CD4-positive, alpha-beta T cell treated with Interleukin-6 for 4 hours (primary cell): ENCODE measurements at regions not wholly inside any gene's neighbourhood (a gene's known extent, or its start where the extent isn't known, plus 50 kb on each side); places are given as distances from the start of the nearest gene placed in this dataset.
"Not testable (repeated sequence)": the region's sequence is repeated elsewhere in the genome, so short reads cannot be mapped to it uniquely, and the experiment has no call there.

ENCODE experiments used
- DNase-seq: peaks from one replicate; pipeline ENCODE4 v3.0.0-alpha.2; 2020; ENCODE audit warnings: mixed read lengths

DNA sequence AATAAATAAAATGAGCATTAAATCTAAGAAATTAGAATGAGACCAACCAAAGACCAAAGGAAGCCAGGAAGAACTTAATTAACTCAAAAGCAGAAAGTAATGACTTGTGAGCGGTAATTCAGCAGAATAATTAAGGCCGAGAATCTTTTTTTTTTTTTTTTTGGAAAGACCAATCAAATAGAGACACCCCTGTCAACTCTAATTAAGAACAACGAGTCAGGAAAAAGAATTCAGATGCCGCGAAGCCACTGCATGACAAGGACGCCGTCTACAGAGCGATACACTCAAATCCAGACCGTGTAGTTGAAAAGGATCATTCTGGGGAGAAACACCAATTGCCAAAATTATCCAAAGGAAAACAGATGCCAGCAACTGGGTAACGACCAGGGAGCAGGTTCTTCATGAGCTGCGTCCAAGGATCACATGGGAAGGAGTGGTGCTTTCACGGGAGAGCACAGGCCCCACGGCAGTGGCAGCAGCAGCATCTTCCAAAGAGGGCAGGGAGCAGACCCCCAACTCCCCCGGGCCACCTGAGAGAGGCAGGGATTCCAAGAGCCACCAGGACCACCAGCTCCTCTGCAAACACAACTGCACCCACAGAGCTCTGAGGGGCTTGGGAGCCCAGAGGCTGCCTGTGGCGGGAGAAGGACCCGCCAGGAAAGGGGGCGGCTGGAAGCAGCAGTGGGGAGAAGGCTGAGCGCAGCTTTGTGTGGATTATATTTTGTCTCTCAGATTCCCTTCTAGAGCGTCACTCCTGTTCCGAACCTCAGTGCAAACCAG, 469.8 kb downstream of the BRD1 start:
- no peak for DNase-seq

DNA sequence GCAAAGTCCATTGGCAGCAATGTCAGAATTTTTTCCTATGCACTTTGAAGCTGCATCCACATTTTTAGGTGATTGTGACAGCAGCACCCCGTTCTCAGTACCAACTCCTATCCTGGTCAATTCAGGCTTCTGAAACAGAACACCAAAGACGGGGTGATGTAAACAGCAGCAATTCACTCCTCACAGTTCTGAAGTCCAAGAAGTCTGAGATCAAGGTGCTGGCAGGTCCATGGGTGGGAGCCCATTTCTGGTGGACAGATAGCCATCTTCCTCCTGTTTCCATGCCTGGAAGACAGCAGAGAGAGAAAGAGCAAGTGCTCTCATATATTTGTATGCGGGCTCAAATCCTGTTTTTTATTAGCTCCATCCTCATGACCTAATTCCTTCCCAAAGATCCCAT, 471.2 kb downstream of the BRD1 start:
- no peak for DNase-seq

DNA sequence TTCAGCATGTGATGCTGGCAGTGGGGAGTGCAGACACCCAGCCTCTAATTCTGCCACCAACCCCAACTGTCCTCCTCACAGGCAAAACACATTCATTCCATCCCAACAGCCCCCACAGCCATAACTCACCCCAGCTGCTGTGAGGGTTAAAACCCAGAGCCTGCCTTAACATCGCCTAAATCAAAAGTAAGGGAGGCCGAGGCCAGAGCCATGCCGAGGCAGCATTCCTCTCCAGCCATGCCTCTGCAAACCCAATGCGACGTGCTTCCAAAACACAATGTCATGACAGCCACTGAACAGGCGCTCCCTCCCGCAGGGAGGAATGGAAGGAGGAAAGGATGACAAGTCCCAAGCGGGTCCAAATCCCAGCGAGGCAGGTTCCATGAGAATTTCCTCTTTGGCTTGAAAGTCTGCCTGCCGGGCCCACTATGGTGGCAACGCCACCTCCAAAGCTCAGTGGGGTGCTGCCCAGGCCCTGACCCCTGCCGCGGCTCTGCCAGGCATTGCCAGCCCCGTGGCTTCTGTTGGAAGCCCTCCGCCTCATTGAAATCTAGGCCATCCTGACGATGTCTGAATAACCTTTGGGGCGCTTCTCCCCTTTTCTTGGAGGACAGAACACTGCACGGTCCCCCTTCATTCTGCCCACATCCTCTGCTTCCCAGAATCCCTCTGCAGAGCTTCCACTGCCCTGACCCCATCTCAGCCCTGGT, 472.3 kb downstream of the BRD1 start:
- DNase-seq = no peak

DNA sequence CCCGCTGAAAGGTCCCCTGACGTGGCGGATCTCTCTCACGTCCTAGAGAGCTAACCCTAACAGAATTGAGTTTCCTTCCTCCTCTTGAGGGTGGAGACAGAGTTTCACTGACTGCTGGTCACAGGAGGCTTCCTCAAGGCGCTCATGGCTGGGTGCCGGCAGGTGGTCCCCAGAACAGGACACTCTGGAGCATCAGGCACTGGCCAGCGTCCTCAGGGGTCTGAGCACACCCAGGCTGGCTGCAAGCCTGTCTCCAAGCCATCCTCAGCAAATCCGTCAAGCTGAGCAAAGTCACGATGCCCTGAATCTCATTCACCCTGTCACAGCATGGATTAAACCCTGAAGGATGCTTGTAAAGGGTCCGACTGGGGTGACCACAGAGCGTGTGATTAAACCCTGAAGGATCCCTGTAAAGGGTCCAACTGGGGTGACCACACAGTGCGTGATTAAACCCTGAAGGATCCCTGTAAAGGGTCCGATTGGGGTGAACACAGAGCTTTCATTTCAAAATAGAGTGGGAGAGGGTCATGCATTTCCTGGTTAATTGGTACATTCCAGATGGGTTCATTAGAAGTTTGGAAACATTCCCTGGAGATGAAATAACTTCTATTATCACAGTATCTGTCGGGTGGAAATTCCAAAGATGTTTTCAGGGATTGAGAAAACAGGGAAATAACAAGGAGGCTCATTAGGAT, 473.0 kb downstream of the BRD1 start:
- no peak for DNase-seq

DNA sequence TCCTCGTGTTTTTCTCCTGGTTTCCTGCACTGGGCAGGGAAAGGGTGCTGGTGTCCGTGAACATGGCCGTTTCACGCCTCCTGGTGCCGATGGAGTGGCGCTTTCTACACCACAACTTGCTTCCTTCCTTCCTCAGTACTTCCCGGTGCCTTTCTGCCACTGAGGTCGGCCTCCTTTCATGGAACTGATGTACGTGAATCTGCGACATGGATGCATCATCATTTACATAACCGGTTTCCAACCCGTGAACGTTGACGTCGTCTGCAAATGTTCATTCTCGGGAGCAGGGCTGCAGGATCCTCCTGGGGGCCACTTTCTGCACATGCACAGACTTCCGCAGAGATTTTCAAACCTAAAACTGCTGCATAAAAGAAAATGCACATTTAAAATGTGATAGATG, 474.4 kb downstream of the BRD1 start:
- no peak for DNase-seq

DNA sequence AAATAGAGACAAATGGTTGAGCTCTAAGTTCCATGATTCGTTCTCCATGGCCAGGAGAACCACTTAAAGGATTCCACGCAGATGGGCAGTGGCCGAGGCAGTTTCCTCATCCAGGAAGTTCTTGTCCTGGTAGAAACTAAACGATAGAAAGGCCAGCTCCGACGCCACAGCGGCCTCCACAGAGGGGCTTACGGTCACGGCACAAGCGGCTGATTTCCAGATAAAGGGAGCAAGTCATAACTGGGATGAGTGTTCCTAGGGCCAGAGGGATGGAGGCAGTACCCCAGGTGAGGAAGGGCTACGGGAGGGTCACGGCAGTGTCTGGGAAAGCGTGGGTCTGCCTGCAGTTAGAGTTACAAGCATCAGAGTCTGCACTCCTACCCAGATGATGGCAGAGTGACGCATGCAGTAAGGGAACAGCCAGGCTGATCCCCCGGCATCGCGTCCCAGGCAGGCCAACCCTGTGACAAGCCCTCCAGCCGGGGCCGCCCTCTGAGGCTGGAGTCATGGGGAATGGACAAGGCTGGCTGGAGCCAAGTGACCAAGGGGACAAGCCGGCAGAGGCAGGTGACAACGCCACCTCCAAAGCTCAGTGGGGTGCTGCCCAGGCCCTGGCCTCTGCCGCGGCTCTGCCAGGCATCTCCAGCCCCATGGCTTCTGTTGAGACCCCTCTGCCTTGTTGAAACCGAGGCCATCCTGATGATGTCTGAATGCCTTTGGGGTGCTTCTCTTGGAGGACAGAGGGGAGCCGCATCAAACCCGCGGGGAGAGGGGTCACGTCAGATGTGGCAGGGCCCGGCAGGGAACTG, 475.1 kb downstream of the BRD1 start:
- no peak for DNase-seq

DNA sequence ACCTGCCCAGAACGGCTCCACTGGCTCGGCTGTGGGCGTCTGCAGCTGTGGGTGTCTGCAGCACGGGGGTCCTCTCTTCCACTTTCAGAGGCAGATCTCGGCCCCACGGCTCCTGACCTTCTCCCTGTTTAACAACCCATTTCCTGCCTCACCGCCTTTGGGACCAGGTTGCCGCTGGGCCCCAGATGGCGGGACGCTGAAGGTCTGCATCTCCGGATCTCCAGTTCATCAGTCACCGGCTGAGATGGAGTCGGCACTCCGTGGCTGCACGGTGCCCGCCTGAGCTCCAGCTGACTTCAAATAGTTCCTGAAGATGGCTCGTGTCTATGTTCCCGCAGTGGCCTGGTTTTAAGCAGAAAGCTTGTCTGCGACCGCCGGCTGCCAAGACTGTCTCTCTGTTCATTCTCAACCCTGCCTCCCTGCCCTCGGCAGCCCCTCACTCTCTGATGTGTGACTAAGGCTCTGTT, 475.9 kb downstream of the BRD1 start:
- DNase-seq = no peak

DNA sequence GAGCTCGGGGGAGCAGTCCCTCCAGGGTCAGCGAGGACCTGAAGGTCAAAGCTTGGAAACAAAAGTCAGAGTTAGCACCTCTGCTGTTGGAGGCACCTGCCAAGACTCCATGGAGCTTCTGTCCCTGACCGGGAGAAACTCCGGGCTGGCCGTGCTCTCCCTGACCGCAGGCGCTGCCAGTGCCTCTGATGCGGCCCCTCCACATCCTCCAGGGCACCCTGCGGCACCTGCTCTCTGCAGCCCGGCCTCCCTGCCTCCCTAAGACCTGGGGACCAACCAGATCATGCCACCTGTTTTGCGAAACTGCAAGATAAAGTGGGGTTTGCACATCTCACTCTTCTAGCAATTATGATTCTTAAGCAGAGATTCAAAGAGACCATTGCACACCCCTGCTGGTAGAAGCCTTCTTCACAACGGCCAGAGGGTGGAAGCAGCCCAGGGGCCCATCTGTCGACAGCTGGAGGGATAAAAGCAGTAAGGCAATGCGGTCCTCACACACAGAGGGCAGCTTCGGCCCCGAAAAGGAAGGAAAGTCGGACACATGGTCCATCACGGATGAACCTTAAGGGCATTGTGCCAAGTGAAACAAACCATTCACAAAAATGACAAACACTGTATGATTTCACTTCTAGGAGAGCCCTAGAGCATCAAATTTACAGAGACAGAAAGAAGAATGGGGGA, 477.1 kb downstream of the BRD1 start:
- no peak for DNase-seq

DNA sequence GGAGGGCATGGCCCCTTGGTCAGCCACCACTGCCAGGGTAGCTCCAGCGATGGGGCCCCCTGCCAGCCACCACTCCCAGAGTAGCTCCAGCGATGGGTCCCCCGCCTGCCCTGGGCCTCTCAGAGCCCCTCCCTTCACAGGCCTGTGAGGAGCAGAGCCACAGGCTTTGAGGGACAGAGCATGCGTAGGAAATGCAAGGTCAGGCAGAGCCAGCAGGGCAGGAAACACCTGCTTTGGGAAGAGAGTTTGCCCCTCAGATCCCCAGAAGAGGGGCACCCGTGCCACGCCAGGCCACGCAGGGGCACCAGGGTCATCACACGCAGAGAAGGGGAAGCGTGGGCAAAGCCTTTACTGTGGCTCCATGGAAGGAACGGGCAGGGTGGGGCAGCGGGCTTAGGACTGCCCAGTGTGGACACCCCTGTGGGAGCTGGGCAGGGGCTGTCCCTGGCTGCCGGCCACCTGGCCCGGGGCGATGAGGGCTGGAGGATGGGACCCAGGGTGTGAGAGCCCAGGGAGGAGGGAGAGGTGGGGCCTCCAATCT, 477.8 kb downstream of the BRD1 start:
- DNase-seq = no peak

DNA sequence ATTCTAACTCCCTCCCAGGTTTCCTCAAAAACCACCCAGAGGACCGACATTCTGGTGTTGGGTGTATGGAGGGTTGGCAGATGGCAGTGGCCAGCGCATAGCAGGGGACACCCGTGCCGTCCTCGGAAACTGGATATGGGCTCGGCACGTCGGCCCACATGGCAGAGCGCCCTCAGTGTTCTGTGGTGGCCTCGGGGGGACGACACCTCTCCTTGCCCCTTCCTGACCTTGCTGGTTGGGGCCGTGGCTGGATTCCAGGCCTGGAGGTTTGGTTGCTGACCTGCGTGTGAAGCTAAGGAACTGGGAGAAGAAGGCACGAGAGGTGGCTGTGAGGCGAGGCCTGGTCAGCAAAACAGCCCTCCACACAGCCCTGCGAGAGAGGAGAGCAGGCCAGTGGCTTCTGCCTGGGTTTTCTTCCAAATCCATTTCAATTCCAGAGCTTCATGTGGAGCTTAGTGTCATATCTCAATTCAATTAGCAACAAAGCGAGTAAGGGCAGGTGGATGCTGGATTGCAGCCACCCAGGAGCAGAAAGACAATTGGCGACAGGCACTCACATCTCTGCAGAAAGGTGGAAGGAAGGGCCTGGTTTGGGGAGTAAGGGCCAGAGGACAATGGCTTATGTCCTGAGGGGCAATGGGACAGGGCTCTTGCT, 478.4 kb downstream of the BRD1 start:
- no peak for DNase-seq

DNA sequence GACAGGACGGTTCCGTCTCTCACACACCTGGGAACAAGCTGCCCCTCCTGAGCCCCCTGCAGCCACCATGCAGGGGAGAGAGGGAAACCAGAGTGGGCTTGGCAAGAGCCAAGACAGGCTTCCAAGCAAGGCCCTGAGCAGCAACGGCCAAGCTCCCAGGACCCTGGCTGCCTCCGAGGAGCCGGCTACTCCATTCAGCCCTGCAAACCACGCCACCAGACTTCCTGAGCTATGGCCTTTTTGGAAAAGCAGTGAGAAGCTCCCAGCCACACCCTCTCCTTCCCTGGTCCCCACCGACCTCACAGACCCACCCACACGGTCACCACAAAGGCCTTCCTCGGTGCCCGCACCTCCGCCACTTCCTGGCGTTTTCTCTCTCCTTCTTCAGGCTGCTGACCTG, 479.0 kb downstream of the BRD1 start:
- DNase-seq = no peak

DNA sequence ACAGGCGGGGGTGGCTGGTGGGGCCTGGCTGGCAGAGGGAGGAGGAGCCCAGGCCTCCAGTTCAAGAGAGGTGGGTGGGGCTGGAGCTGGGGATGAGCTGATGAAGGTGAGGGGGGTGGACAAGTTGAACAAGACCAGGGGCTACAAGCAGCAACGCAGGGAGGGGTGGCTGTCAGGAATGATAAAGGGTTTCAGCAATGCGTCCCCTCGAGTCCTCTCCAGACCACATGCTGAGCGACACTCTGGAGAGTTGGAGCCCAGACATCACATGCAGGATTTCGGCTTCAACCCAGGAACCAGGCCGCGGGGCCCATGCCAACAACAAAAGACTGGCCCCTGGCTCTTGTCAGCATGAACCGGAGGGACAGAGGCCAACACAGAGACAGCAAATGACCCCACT, 480.3 kb downstream of the BRD1 start:
- no peak for DNase-seq

DNA sequence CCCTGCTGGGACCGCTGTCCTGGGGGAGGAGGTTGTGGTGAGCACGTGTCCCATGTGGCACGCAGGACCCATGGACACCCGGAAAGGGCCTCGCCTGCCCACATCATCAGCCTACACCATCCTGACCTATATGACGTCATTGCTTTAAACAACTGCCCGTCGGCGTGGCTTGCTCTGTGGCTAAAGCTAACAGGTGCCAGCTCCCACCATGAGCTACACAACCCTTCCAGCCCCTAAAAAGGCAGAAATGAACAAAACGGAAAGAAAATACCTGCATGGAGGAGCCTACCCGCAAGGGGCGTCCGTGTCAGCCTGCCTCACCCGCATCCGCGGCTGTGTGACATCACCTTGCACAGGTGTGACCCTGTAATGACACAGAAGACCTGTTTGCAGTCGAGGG, 481.8 kb downstream of the BRD1 start:
- DNase-seq = no peak

DNA sequence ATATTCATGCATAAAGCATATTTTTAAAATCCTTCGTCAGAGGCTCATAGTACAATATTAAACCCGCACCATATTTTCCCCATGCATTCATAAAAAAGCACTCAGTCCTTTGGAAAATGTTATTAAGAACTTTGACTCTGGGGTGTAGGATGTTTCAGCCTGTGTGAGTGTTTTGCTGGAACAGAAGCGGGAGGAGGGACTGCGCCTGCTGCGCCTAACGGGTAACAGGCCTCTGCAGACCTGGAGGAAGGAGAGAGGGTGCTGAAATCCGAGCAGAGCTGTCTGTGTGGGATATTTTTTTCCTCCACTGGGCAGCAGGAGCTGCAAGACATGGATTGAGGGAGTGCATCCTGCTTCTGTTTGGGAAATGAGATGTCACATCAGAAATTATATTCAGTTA, 483.0 kb downstream of the BRD1 start:
- no peak for DNase-seq

DNA sequence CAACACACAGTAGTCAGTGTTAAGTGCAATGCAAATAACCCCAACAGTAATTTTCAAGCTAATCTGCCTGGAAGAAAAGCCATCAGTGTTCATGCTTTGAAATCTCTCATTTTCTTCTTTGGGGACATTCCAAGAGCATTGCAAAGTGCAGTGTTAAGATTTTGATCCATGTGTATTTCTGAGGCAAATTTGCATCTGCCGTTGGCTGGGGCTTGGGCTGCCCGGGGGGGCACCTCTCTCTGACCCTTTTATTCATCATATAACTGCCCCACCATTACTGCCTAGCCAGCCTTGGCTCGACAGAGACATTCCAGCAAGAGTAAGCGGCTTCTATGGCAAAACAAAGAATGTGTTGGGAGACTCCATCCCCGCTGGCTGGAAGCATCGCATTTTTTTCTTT, 483.5 kb downstream of the BRD1 start:
- DNase-seq = no peak

DNA sequence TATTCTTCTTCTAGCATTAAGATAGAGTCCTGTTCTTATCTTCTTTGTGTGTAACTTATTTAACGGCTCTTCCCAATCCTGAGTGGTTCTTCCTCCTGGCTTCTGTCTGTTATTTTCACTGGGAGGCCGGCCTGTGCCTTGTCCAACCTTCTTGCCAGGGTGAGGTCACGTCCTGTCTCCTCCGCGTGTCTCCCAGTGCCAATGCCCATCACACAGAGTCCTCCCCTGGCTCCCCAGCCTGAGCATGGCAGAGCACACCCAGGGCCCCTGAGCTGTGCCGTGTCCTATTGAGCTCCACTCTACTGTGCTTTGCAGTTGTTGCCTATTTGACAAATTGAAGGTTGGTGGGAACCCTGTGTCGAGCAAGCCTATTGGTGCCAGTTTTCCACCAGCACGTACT, 487.3 kb downstream of the BRD1 start:
- no peak for DNase-seq

DNA sequence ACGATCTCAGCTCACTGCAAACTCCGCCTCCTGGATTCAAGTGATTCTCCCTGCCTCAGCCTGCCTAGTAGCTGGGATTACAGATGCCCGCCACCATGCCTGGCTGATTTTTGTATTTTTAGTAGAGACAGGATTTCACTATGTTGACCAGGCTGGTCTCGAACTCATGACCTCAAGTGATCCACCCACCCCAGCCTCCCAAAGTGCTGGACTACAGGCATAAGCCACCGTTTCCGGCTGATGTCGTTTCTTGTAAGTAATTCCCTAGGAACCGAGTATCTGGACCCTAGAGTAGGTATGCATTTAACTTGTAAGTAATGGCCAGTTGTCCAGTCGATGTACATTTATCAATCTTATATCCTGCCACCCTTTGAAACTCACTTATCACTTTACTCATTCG, 491.2 kb downstream of the BRD1 start:
- DNase-seq = not testable (repeated sequence)

DNA sequence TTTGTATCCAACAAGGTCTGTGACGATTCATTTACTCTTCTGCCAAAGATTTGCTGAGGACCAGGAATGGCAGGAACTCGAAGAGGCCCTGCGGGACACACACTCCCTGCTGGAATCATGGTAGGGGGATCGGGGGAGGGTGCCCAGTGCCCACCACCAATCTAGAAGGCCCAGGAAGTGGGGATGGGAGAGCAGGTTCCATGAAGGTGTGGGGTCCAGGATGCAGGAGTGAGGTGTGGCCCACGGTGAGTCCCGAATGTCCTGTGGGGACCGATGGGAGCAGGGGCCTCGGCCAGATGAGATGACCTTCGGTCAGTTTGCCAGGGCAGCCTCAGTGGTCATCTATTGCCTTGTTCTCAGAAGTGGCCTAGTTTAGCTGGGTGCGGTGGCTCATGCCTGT, 492.7 kb downstream of the BRD1 start:
- no peak for DNase-seq

DNA sequence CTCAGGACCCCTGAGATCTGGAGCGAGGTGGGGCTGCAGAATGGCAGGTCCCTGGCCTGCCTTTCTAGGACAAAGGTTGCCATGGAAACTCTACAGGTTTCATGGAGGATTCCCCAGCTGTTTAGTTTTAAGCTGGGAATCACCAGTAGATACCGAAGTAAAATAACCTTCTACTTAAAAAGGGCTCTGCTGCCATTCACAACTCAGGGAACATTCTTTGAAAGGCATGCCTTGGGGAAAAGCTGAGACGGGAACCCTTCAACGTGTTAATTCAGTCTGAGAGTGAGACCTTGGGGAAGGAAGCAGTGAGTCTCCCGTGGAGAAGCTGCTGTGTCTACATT, 493.3 kb downstream of the BRD1 start:
- no peak for DNase-seq

DNA sequence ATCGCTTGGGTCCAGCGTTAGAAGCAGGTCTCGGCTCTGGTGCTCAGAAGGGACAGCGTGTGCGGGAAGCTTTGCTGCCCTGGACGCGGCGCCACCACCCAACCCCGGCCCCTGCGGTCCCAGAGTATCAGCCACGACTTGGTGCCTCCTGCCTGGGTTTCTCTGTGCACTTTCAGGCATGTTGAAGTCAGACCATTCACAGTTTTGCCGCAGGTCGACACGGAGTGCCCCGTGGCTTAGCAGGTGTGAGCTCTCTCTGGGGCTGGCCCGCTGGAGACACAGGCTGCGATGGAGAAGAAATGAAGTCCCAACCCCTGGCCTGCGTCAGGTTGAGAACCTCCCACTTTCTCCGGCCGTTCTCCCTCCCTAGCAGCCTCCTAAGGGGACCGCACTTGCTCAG, 494.5 kb downstream of the BRD1 start:
- DNase-seq = no peak

DNA sequence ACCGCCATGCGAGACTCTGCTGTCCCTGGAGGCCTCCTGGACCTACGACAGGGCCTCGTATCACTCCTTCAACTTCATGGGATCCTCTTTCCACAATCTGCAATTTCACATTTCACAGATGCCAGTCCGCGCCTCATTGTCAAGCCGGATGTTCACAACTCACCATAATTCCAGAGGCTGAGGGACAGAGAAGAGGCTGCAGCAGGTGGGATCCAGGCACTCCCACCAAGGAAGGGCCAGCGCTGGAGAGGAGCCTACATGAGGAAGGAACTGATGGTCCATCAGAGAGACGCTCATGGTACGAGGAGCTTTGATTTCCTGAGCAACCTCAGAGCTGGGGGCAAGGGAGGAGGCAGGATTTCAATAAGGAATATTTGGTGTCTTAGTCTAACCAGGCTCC, 495.0 kb downstream of the BRD1 start:
- no peak for DNase-seq

DNA sequence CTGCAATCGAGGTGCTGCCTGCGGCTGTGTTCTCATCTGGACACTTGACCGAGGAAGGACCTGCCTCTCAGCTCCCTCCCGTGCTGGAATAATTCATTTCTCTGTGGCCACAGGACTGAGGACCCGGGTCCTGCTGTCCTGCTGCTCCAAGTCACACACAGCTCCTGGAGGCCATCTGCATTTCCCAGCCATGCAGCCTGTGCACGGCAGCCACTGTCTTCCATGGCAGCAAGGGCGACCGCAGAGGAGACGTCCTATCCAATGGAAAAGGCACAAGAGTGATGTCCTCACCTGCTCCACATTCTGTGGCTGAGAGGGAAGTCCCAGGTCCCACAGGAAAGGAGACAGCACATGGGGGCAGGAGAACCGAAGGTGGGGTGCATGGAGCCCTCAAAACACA, 495.8 kb downstream of the BRD1 start:
- no peak for DNase-seq
